ENCODE measurements at regions not wholly inside any gene's neighbourhood (a gene's known extent, or its start where the extent isn't known, plus 50 kb on each side); places are given as distances from the start of the nearest gene placed in this dataset.

DNA sequence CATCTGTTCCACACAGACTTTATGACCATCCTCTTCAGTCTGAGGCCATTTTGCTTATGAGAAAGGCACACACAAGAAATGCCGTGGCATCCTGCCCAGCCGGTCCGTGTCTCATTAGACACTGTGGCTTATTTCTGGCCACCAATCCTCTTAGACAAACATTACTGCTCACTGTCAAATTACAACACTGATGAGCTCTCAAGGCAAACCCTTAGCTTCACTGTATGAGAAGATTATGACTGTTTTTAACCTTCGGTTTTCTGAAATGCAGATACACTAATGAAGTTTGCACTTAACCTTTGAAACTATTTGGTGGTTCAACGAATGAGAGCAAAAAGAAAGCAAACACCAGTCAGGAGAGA lies 50.5 kb upstream of the DST start (continued):
- TF ChIP-seq SMAD1 (CRISPR knock-in tag; IDR thresholded peaks at IDR 0.05; ENCODE audit: borderline replicate concordance, low read depth) (no peak), SAP130 (CRISPR knock-in tag; IDR thresholded peaks at IDR 0.05; ENCODE audit: low read depth) (peak; percentile 84), ZBTB1 (CRISPR knock-in tag; IDR thresholded peaks at IDR 0.05; ENCODE audit: borderline replicate concordance) (no peak), FOXA3 (CRISPR knock-in tag; IDR thresholded peaks at IDR 0.05) (peak; percentile 55; the same call in 1 of the 2 replicates), SCMH1 (CRISPR knock-in tag; IDR thresholded peaks at IDR 0.05; ENCODE audit: borderline replicate concordance) (no peak), ISL2 (CRISPR knock-in tag; IDR thresholded peaks at IDR 0.05) (peak; percentile 45; the same call in 1 of the 2 replicates), NBN (conservative IDR thresholded peaks at IDR 0.05) (no peak), JUN (CRISPR knock-in tag; IDR thresholded peaks at IDR 0.05) (no peak), ZMYM4 (CRISPR knock-in tag; IDR thresholded peaks at IDR 0.05) (peak; percentile 46; the same call in 1 of the 2 replicates), HOXA5 (CRISPR knock-in tag; IDR thresholded peaks at IDR 0.05) (0 out of 2 replicates have a peak, but pooled peaks have one; percentile 47), KDM5A (IDR thresholded peaks at IDR 0.05; ENCODE audit: borderline replicate concordance, low read length) (no peak), ZNF232 (CRISPR knock-in tag; IDR thresholded peaks at IDR 0.05; ENCODE audit: borderline replicate concordance) (0 out of 2 replicates have a peak, but pooled peaks have one; percentile 7), SMYD3 (CRISPR knock-in tag; IDR thresholded peaks at IDR 0.05) (no peak), NONO (IDR thresholded peaks at IDR 0.05) (no peak), NONO (CRISPR knock-in tag; conservative IDR thresholded peaks at IDR 0.05) (no peak), ASH2L (IDR thresholded peaks at IDR 0.05; ENCODE audit: insufficient read length, low read depth, low read length) (peak; percentile 42), CREM (IDR thresholded peaks at IDR 0.05) (no peak), CREM (CRISPR knock-in tag; IDR thresholded peaks at IDR 0.05) (no peak)
- TF ChIP-seq, protein P1, sequence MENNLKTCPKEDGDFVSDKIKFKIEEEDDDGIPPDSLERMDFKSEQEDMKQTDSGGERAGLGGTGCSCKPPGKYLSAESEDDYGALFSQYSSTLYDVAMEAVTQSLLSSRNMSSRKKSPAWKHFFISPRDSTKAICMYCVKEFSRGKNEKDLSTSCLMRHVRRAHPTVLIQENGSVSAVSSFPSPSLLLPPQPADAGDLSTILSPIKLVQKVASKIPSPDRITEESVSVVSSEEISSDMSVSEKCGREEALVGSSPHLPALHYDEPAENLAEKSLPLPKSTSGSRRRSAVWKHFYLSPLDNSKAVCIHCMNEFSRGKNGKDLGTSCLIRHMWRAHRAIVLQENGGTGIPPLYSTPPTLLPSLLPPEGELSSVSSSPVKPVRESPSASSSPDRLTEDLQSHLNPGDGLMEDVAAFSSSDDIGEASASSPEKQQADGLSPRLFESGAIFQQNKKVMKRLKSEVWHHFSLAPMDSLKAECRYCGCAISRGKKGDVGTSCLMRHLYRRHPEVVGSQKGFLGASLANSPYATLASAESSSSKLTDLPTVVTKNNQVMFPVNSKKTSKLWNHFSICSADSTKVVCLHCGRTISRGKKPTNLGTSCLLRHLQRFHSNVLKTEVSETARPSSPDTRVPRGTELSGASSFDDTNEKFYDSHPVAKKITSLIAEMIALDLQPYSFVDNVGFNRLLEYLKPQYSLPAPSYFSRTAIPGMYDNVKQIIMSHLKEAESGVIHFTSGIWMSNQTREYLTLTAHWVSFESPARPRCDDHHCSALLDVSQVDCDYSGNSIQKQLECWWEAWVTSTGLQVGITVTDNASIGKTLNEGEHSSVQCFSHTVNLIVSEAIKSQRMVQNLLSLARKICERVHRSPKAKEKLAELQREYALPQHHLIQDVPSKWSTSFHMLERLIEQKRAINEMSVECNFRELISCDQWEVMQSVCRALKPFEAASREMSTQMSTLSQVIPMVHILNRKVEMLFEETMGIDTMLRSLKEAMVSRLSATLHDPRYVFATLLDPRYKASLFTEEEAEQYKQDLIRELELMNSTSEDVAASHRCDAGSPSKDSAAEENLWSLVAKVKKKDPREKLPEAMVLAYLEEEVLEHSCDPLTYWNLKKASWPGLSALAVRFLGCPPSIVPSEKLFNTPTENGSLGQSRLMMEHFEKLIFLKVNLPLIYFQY (CRISPR knock-in tag; IDR thresholded peaks at IDR 0.05; ENCODE audit: borderline replicate concordance): no peak
- TF ChIP-seq, protein P2, sequence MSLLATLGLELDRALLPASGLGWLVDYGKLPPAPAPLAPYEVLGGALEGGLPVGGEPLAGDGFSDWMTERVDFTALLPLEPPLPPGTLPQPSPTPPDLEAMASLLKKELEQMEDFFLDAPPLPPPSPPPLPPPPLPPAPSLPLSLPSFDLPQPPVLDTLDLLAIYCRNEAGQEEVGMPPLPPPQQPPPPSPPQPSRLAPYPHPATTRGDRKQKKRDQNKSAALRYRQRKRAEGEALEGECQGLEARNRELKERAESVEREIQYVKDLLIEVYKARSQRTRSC (CRISPR knock-in tag; IDR thresholded peaks at IDR 0.05; ENCODE audit: low read depth): no peak
- TF ChIP-seq, protein P3, sequence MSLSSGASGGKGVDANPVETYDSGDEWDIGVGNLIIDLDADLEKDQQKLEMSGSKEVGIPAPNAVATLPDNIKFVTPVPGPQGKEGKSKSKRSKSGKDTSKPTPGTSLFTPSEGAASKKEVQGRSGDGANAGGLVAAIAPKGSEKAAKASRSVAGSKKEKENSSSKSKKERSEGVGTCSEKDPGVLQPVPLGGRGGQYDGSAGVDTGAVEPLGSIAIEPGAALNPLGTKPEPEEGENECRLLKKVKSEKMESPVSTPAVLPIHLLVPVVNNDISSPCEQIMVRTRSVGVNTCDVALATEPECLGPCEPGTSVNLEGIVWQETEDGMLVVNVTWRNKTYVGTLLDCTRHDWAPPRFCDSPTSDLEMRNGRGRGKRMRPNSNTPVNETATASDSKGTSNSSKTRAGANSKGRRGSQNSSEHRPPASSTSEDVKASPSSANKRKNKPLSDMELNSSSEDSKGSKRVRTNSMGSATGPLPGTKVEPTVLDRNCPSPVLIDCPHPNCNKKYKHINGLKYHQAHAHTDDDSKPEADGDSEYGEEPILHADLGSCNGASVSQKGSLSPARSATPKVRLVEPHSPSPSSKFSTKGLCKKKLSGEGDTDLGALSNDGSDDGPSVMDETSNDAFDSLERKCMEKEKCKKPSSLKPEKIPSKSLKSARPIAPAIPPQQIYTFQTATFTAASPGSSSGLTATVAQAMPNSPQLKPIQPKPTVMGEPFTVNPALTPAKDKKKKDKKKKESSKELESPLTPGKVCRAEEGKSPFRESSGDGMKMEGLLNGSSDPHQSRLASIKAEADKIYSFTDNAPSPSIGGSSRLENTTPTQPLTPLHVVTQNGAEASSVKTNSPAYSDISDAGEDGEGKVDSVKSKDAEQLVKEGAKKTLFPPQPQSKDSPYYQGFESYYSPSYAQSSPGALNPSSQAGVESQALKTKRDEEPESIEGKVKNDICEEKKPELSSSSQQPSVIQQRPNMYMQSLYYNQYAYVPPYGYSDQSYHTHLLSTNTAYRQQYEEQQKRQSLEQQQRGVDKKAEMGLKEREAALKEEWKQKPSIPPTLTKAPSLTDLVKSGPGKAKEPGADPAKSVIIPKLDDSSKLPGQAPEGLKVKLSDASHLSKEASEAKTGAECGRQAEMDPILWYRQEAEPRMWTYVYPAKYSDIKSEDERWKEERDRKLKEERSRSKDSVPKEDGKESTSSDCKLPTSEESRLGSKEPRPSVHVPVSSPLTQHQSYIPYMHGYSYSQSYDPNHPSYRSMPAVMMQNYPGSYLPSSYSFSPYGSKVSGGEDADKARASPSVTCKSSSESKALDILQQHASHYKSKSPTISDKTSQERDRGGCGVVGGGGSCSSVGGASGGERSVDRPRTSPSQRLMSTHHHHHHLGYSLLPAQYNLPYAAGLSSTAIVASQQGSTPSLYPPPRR (CRISPR knock-in tag; IDR thresholded peaks at IDR 0.05; ENCODE audit: borderline replicate concordance): no peak
- TF ChIP-seq, protein P4, sequence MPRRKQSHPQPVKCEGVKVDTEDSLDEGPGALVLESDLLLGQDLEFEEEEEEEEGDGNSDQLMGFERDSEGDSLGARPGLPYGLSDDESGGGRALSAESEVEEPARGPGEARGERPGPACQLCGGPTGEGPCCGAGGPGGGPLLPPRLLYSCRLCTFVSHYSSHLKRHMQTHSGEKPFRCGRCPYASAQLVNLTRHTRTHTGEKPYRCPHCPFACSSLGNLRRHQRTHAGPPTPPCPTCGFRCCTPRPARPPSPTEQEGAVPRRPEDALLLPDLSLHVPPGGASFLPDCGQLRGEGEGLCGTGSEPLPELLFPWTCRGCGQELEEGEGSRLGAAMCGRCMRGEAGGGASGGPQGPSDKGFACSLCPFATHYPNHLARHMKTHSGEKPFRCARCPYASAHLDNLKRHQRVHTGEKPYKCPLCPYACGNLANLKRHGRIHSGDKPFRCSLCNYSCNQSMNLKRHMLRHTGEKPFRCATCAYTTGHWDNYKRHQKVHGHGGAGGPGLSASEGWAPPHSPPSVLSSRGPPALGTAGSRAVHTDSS (CRISPR knock-in tag; conservative IDR thresholded peaks at IDR 0.05): no peak

Measured in HepG2 (cell line).